ENCODE measurements at regions not wholly inside any gene's neighbourhood (a gene's known extent, or its start where the extent isn't known, plus 50 kb on each side); places are given as distances from the start of the nearest gene placed in this dataset.

GRCh38 chr1:213572912-213573647 lies 414.7 kb upstream of the PROX1 start:
- TF ChIP-seq CTCF (IDR thresholded peaks at IDR 0.05; ENCODE audit: low read length): no peak
- TF ChIP-seq EZH2 (IDR thresholded peaks at IDR 0.05; ENCODE audit: borderline replicate concordance, low read length): no peak

Measured in OCI-LY1 (cell line).